ENCODE measurements at regions not wholly inside any gene's neighbourhood (a gene's known extent, or its start where the extent isn't known, plus 50 kb on each side); places are given as distances from the start of the nearest gene placed in this dataset.

DNA sequence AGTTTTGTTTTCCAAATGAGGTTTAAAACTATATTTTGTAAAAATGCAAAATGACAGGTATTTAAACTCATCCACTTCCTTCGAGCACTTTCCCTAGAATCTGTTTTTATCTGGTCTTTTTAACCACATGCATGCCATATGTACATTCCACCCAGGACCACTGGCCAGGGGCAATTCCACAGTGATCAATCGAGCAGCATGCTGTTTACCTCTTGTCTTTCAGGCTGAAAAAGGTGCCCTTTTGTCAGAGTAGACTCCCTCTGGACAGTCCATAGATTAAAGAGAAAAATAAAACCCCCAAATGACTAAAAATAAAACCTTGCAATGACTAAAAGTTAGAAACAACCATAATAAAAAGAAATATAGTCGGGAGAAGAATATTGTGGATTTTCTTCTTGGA lies 313.3 kb downstream of the LMO4 start:
- H3K27me3 ChIP-seq = no peaks in the 10 kb centered on the region
- TF ChIP-seq CTCF (IDR thresholded peaks at IDR 0.05 in 4 of 5, conservative IDR thresholded peaks at IDR 0.05 in 1 of 5) (no peak), POLR2A (IDR thresholded peaks at IDR 0.05) (no peak)
- no peaks in the 10 kb centered on the region for H3K4me1 ChIP-seq
- ATAC-seq (no peak), DNase-seq (no peak)
- H3K27ac ChIP-seq = no peak overlapping the region
- in situ Hi-C loops (cut with MboI; ENCODE audit: low sequenced_read_pairs in 4 of 4) = no loop called here
- H3K9me3 ChIP-seq = no peaks in the 10 kb centered on the region
- no peak overlapping the region for H3K4me3 ChIP-seq
- H3K36me3 ChIP-seq = no peaks in the 10 kb centered on the region
- intact Hi-C loops (cut with DNase I; ENCODE audit: low total_unique reads) = no loop called here

DNA sequence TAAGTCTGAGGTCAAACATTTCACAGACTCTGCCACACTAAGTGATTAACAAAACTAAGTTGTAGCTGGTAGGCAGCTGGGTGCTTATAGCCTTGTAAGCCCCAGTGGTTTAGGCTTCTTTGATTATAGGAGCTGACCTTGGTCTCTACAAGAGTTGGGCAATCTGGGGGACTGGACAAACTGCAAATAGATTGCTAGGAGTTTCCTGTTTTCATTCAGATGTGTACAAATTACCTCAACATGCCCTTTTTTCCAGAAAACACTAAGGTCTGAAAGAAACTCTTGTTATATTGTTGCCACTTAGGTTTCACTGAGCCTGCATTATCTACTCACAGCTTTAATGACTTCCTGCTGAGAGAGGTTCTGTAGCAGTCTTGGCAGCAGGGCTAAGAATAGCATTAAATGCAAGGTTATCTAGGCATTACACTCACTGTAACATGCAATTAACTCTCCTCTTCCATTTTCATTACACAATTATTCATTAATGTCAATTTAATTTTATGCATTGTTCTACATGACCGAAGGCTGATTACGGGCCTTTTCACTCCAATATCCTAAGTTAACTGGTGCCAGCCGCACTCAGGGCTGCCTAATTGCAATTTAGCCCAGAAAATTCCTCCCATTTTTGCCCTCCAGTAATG lies 314.0 kb downstream of the LMO4 start:
- intact Hi-C loops (cut with DNase I; ENCODE audit: low total_unique reads) = no loop called here
- Histone ChIP-seq H3K36me3 (no peaks in the 10 kb centered on the region), H3K4me3 (no peak overlapping the region), H3K27ac (no peak overlapping the region), H3K9me3 (no peaks in the 10 kb centered on the region), H3K27me3 (no peaks in the 10 kb centered on the region), H3K4me1 (no peaks in the 10 kb centered on the region)
- ATAC-seq = no peak
- in situ Hi-C loops (cut with MboI; ENCODE audit: low sequenced_read_pairs in 4 of 4) = no loop called here
- TF ChIP-seq POLR2A (IDR thresholded peaks at IDR 0.05) (no peak), CTCF (IDR thresholded peaks at IDR 0.05 in 4 of 5, conservative IDR thresholded peaks at IDR 0.05 in 1 of 5) (no peak)
- DNase-seq = no peak

- Histone ChIP-seq H3K27me3 (no peaks in the 10 kb centered on the region), H3K4me1 (no peaks in the 10 kb centered on the region), H3K9me3 (no peaks in the 10 kb centered on the region), H3K4me3 (no peak overlapping the region), H3K36me3 (no peaks in the 10 kb centered on the region), H3K27ac (no peak overlapping the region)
- ATAC-seq = no peak
- DNase-seq = no peak
- no peak for TF ChIP-seq CTCF (IDR thresholded peaks at IDR 0.05 in 4 of 5, conservative IDR thresholded peaks at IDR 0.05 in 1 of 5)
- in situ Hi-C loops (cut with MboI; ENCODE audit: low sequenced_read_pairs in 4 of 4) (no loop called here), intact Hi-C loops (cut with DNase I; ENCODE audit: low total_unique reads) (no loop called here)
Observed at GRCh38 chr1:87644033-87644578, 315.4 kb downstream of the LMO4 start.

GRCh38 chr1:87644579-87645190 lies 316.0 kb downstream of the LMO4 start:
- in situ Hi-C loops (cut with MboI; ENCODE audit: low sequenced_read_pairs in 4 of 4) = no loop called here
- intact Hi-C loops (cut with DNase I; ENCODE audit: low total_unique reads) = no loop called here
- Histone ChIP-seq H3K4me1 (no peaks in the 10 kb centered on the region), H3K9me3 (no peaks in the 10 kb centered on the region), H3K4me3 (no peak overlapping the region), H3K27me3 (no peaks in the 10 kb centered on the region), H3K36me3 (no peaks in the 10 kb centered on the region), H3K27ac (no peak overlapping the region)
- TF ChIP-seq POLR2A (IDR thresholded peaks at IDR 0.05) (no peak), CTCF (IDR thresholded peaks at IDR 0.05 in 4 of 5, conservative IDR thresholded peaks at IDR 0.05 in 1 of 5) (no peak)
- DNase-seq = no peak
- no peak for ATAC-seq

Data from gastrocnemius medialis (tissue), 4 donors.